OCI-LY3 (cell line): ENCODE measurements at regions not wholly inside any gene's neighbourhood (a gene's known extent, or its start where the extent isn't known, plus 50 kb on each side); places are given as distances from the start of the nearest gene placed in this dataset.

Source experiments
- CTCF ChIP-seq: fragments of 200-600, 300-600 bp; sonication (generic); IDR thresholded peaks from 2 replicates; pipeline ENCODE4 v1.5.1; 2014; ENCODE audit warnings: antibody characterized with exemption, low read length, low read depth
- EZH2phosphoT487 ChIP-seq: fragments of 200-600 bp; shearing (Covaris generic); IDR thresholded peaks from 2 replicates; pipeline ENCODE4 v1.6.1; 2018; ENCODE audit warnings: antibody characterized with exemption, mixed run types, low read depth

GRCh38 chr16:17847234-17847795 is 376.6 kb upstream of the XYLT1 start:
- TF ChIP-seq CTCF (no peak), EZH2phosphoT487 (no peak)
